ENCODE measurements at regions not wholly inside any gene's neighbourhood (a gene's known extent, or its start where the extent isn't known, plus 50 kb on each side); places are given as distances from the start of the nearest gene placed in this dataset.

GRCh38 chr2:106607371-106607770 lies 120.2 kb downstream of the CD8B2 start:
- no peaks in the 10 kb centered on the region for H3K36me3 ChIP-seq (ENCODE audit: low read depth)

DNA sequence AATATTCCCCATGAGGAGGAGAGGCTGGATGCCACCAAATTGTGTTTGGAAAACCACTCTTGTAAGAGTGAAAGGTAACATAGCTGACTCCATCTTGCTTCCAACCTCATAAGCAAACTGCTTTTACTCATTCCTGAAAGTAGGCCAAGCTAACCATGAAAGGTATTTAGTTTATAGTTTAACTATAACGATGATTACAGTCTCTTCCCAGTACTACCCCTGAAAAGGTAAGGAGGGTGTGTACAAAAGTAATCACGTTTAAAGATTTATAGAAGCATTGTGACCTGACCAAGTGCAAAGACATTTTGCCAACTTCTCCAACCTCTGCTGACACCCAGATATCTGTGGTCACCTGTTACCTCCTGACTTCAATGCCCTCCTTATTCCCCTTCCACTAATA lies 122.6 kb downstream of the CD8B2 start:
- no peak for ATAC-seq (ENCODE audit: low read depth)

More at GRCh38 chr2:106607371-106607770, 120.2 kb downstream of the CD8B2 start:
- TF ChIP-seq CTCF (IDR thresholded peaks at IDR 0.05; ENCODE audit: poor library complexity, severe bottlenecking) = no peak
- Histone ChIP-seq H3K27ac (ENCODE audit: poor library complexity, severe bottlenecking) (no peak overlapping the region), H3K4me3 (ENCODE audit: severe bottlenecking) (no peak overlapping the region), H3K9me3 (ENCODE audit: severe bottlenecking) (no peaks in the 10 kb centered on the region), H3K4me1 (ENCODE audit: insufficient read depth, poor library complexity, severe bottlenecking) (no peaks in the 10 kb centered on the region), H3K27me3 (ENCODE audit: insufficient read depth, poor library complexity, severe bottlenecking) (peaks cover 3% of the 10 kb centered on the region)
- DNase-seq (ENCODE audit: low spot score) (no peak), ATAC-seq (ENCODE audit: low read depth) (no peak)

DNA sequence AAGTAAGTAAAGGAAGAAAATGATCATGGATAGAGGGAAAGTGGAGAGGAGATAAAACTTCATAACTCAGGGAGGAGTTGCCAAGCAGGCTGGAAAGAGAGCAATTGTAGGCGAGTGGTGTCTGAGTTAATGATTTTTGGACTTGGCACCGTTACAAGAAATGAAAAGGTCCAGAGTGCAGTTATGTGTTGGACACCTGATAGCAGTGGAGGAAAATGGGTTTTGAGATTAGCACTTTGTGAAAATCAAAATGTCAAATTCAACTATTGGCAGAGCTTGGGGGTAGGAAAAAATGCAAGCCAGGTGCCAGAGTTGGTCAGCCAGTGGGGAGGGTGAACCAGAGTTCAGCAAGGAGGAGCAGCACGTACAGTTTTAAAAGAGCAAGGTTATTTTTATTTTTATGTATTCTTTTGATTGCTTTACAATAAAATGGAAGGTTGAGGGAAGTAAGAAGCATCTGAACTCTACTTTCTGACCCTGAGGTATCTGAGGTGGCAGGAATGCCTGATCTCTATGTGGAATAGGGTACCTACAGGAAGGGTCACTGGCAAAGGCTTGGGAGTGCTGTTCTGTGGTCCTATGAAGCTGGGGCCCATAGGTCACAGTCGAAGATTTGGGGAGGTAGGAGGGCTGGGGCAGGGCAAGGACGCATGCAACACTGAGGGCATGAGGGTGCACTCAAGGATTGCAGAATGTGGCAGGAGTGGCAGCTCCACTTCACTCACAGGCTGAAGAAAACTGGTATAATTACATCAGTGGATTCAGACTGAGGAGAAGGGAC lies 127.5 kb downstream of the CD8B2 start:
- H3K27me3 ChIP-seq (ENCODE audit: insufficient read depth, poor library complexity, severe bottlenecking) = no peaks in the 10 kb centered on the region
- no peaks in the 10 kb centered on the region for H3K36me3 ChIP-seq (ENCODE audit: low read depth)
- no peaks in the 10 kb centered on the region for H3K9me3 ChIP-seq (ENCODE audit: severe bottlenecking)
- no peak for DNase-seq (ENCODE audit: low spot score)
- ATAC-seq (ENCODE audit: low read depth) = no peak
- H3K4me3 ChIP-seq (ENCODE audit: severe bottlenecking) = no peak overlapping the region
- TF ChIP-seq CTCF (IDR thresholded peaks at IDR 0.05; ENCODE audit: poor library complexity, severe bottlenecking) = no peak
- no peaks in the 10 kb centered on the region for H3K4me1 ChIP-seq (ENCODE audit: insufficient read depth, poor library complexity, severe bottlenecking)
- H3K27ac ChIP-seq (ENCODE audit: poor library complexity, severe bottlenecking) = no peak overlapping the region

More for the DNA sequence above, 122.6 kb downstream of the CD8B2 start:
- Histone ChIP-seq H3K27me3 (ENCODE audit: insufficient read depth, poor library complexity, severe bottlenecking) (peaks cover 3% of the 10 kb centered on the region), H3K9me3 (ENCODE audit: severe bottlenecking) (no peaks in the 10 kb centered on the region), H3K4me1 (ENCODE audit: insufficient read depth, poor library complexity, severe bottlenecking) (no peaks in the 10 kb centered on the region), H3K27ac (ENCODE audit: poor library complexity, severe bottlenecking) (no peak overlapping the region), H3K36me3 (ENCODE audit: low read depth) (no peaks in the 10 kb centered on the region), H3K4me3 (ENCODE audit: severe bottlenecking) (no peak overlapping the region)
- TF ChIP-seq CTCF (IDR thresholded peaks at IDR 0.05; ENCODE audit: poor library complexity, severe bottlenecking) = no peak
- DNase-seq (ENCODE audit: low spot score) = no peak

DNA sequence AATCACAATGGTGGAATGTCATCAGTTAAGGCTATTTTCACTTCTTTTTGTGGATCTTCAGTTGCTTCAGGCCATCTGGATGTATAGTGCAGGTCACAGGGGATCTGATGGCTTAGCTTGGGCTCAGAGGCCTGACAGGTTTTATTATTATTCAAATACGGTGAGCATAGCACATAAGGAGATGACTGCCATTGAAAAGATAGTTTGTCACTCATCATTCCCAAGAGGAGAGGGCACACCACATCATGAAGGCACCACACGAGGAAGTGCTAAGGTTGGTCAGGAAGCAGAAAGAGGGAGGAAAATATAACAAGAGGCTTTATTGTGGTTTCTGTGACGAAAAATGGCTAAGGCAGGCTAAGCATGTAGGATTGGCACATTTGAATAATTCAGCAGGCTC lies 131.4 kb downstream of the CD8B2 start:
- DNase-seq (ENCODE audit: low spot score) (no peak), ATAC-seq (ENCODE audit: low read depth) (no peak)
- Histone ChIP-seq H3K36me3 (ENCODE audit: low read depth) (no peaks in the 10 kb centered on the region), H3K4me3 (ENCODE audit: severe bottlenecking) (no peak overlapping the region), H3K27me3 (ENCODE audit: insufficient read depth, poor library complexity, severe bottlenecking) (no peaks in the 10 kb centered on the region), H3K4me1 (ENCODE audit: insufficient read depth, poor library complexity, severe bottlenecking) (no peaks in the 10 kb centered on the region), H3K9me3 (ENCODE audit: severe bottlenecking) (no peaks in the 10 kb centered on the region), H3K27ac (ENCODE audit: poor library complexity, severe bottlenecking) (no peak overlapping the region)
- no peak for TF ChIP-seq CTCF (IDR thresholded peaks at IDR 0.05; ENCODE audit: poor library complexity, severe bottlenecking)

GRCh38 chr2:106623456-106623855 lies 136.3 kb downstream of the CD8B2 start:
- Histone ChIP-seq H3K36me3 (ENCODE audit: low read depth) (no peaks in the 10 kb centered on the region), H3K4me3 (ENCODE audit: severe bottlenecking) (no peak overlapping the region), H3K9me3 (ENCODE audit: severe bottlenecking) (no peaks in the 10 kb centered on the region), H3K4me1 (ENCODE audit: insufficient read depth, poor library complexity, severe bottlenecking) (no peaks in the 10 kb centered on the region), H3K27ac (ENCODE audit: poor library complexity, severe bottlenecking) (no peak overlapping the region), H3K27me3 (ENCODE audit: insufficient read depth, poor library complexity, severe bottlenecking) (no peaks in the 10 kb centered on the region)
- no peak for ATAC-seq (ENCODE audit: low read depth)
- no peak for DNase-seq (ENCODE audit: low spot score)
- no peak for TF ChIP-seq CTCF (IDR thresholded peaks at IDR 0.05; ENCODE audit: poor library complexity, severe bottlenecking)

Measured in RWPE2 (cell line).